Lower lobe of right lung (tissue), 2 donors: ENCODE measurements at regions not wholly inside any gene's neighbourhood (a gene's known extent, or its start where the extent isn't known, plus 50 kb on each side); places are given as distances from the start of the nearest gene placed in this dataset.

Experiments
- ATAC-seq, 2 donors: fragments of 200-7000 bp; cut with Tn5 transposase; one replicate each; pipeline ENCODE4 v1.9.1; 2020 to 2022; ENCODE audit warnings: mild to moderate bottlenecking in 2 of 2, moderate library complexity in 2 of 2
- DNase-seq: peaks from one replicate; pipeline ENCODE4 v3.0.0-alpha.2; 2020
- H3K27ac ChIP-seq: fragments of 200-600 bp; one replicate; pipeline ENCODE4 v1.8.0; 2022
- H3K27me3 ChIP-seq: fragments of 200-600 bp; one replicate; pipeline ENCODE4 v1.8.0; 2022; ENCODE audit warnings: low read depth
- H3K36me3 ChIP-seq: fragments of 200-600 bp; one replicate; pipeline ENCODE4 v1.8.0; 2022; ENCODE audit warnings: mild to moderate bottlenecking
- H3K4me1 ChIP-seq: fragments of 200-600 bp; one replicate; pipeline ENCODE4 v1.8.0; 2022
- H3K4me3 ChIP-seq: fragments of 200-600 bp; one replicate; pipeline ENCODE4 v1.8.0; 2022; ENCODE audit warnings: mild to moderate bottlenecking
- H3K9me3 ChIP-seq: fragments of 200-600 bp; one replicate; pipeline ENCODE4 v1.8.0; 2022
- CTCF ChIP-seq: fragments of 200-600 bp; IDR thresholded peaks from one replicate; pipeline ENCODE4 v1.8.0; 2022; ENCODE audit warnings: antibody characterized with exemption, mild to moderate bottlenecking
- intact Hi-C: fragments of 100-400 bp; cut with DNase I; formaldehyde crosslinking; loops from one replicate; pipeline ENCODE4 v1.11.0; 2022
- donor health status: DM: no; HTN: yes; CAD: no; lungs with severe emphysema.

- intact Hi-C loops: no loop called here
- no peaks in the 10 kb centered on the region for H3K4me1 ChIP-seq
- no peak for DNase-seq
- H3K27ac ChIP-seq: no peak overlapping the region
- no peak for TF ChIP-seq CTCF
- ATAC-seq: no peak
- H3K4me3 ChIP-seq: no peak overlapping the region
- H3K36me3 ChIP-seq: no peaks in the 10 kb centered on the region
- no peaks in the 10 kb centered on the region for H3K27me3 ChIP-seq
- H3K9me3 ChIP-seq: no peaks in the 10 kb centered on the region
Measured at GRCh38 chr1:69291541-69291940, 276.2 kb upstream of the LRRC7 start.

- Histone ChIP-seq H3K9me3 (no peaks in the 10 kb centered on the region), H3K4me3 (no peak overlapping the region), H3K4me1 (no peaks in the 10 kb centered on the region), H3K27me3 (no peaks in the 10 kb centered on the region), H3K27ac (no peak overlapping the region), H3K36me3 (no peaks in the 10 kb centered on the region)
- no peak for TF ChIP-seq CTCF
- DNase-seq (no peak), ATAC-seq (no peak)
- intact Hi-C loops: no loop called here
Measured at GRCh38 chr1:69292833-69293232, 274.9 kb upstream of the LRRC7 start.

GRCh38 chr1:69294171-69294570 is 273.6 kb upstream of the LRRC7 start:
- no peaks in the 10 kb centered on the region for H3K36me3 ChIP-seq
- no peak for TF ChIP-seq CTCF
- no peaks in the 10 kb centered on the region for H3K27me3 ChIP-seq
- intact Hi-C loops: no loop called here
- H3K27ac ChIP-seq: no peak overlapping the region
- no peaks in the 10 kb centered on the region for H3K4me1 ChIP-seq
- DNase-seq: no peak
- no peak for ATAC-seq
- no peaks in the 10 kb centered on the region for H3K9me3 ChIP-seq
- no peak overlapping the region for H3K4me3 ChIP-seq

GRCh38 chr1:69295265-69295664 is 272.5 kb upstream of the LRRC7 start:
- Histone ChIP-seq H3K4me3 (no peak overlapping the region), H3K27ac (no peak overlapping the region), H3K9me3 (no peaks in the 10 kb centered on the region), H3K4me1 (no peaks in the 10 kb centered on the region), H3K36me3 (no peaks in the 10 kb centered on the region), H3K27me3 (no peaks in the 10 kb centered on the region)
- ATAC-seq (no peak), DNase-seq (no peak)
- TF ChIP-seq CTCF: no peak
- intact Hi-C loops: no loop called here

- Histone ChIP-seq H3K9me3 (no peaks in the 10 kb centered on the region), H3K27me3 (no peaks in the 10 kb centered on the region), H3K36me3 (no peaks in the 10 kb centered on the region), H3K4me1 (no peaks in the 10 kb centered on the region), H3K4me3 (no peak overlapping the region), H3K27ac (no peak overlapping the region)
- no peak for DNase-seq
- intact Hi-C loops: no loop called here
- no peak for TF ChIP-seq CTCF
- ATAC-seq: no peak
Measured at GRCh38 chr1:69305621-69306020, 262.1 kb upstream of the LRRC7 start.

- no peak overlapping the region for H3K27ac ChIP-seq
- H3K27me3 ChIP-seq: no peaks in the 10 kb centered on the region
- H3K9me3 ChIP-seq: no peaks in the 10 kb centered on the region
- TF ChIP-seq CTCF: no peak
- no peak overlapping the region for H3K4me3 ChIP-seq
- no peaks in the 10 kb centered on the region for H3K36me3 ChIP-seq
- DNase-seq (no peak), ATAC-seq (no peak)
- no peaks in the 10 kb centered on the region for H3K4me1 ChIP-seq
- intact Hi-C loops: no loop called here
Measured at GRCh38 chr1:69312055-69312732, 255.5 kb upstream of the LRRC7 start.
